WI38 (cell line): ENCODE measurements at regions not wholly inside any gene's neighbourhood (a gene's known extent, or its start where the extent isn't known, plus 50 kb on each side); places are given as distances from the start of the nearest gene placed in this dataset.

ENCODE experiments used
- H3K4me3 ChIP-seq: 2 replicates; pipeline ENCODE4 v1.5.1; 2011; ENCODE audit warnings: low read depth, mild to moderate bottlenecking, control low read depth, low read length
- CTCF ChIP-seq: IDR thresholded peaks from 2 replicates; pipeline ENCODE4 v1.5.1; 2012; ENCODE audit warnings: low read depth, mild to moderate bottlenecking, control low read depth, low read length

- no peak overlapping the region for H3K4me3 ChIP-seq
- TF ChIP-seq CTCF: no peak
Measured at GRCh38 chr11:79561496-79561895, 120.7 kb upstream of the TENM4 start.

- H3K4me3 ChIP-seq: no peak overlapping the region
- TF ChIP-seq CTCF: no peak
Measured at GRCh38 chr11:79550809-79551208, 110.0 kb upstream of the TENM4 start.

GRCh38 chr11:79547256-79547655, 106.4 kb upstream of the TENM4 start:
- H3K4me3 ChIP-seq: no peak overlapping the region
- TF ChIP-seq CTCF: no peak

GRCh38 chr11:79546351-79546750, 105.5 kb upstream of the TENM4 start:
- H3K4me3 ChIP-seq: no peak overlapping the region
- TF ChIP-seq CTCF: no peak

- TF ChIP-seq CTCF: no peak
- no peak overlapping the region for H3K4me3 ChIP-seq
Measured at GRCh38 chr11:79544361-79544760, 103.5 kb upstream of the TENM4 start.

- no peak overlapping the region for H3K4me3 ChIP-seq
- TF ChIP-seq CTCF: no peak
Measured at GRCh38 chr11:79543101-79543500, 102.3 kb upstream of the TENM4 start.

GRCh38 chr11:79541466-79541865, 100.6 kb upstream of the TENM4 start:
- H3K4me3 ChIP-seq: no peak overlapping the region
- no peak for TF ChIP-seq CTCF
